ENCODE measurements at regions not wholly inside any gene's neighbourhood (a gene's known extent, or its start where the extent isn't known, plus 50 kb on each side); places are given as distances from the start of the nearest gene placed in this dataset.

DNA sequence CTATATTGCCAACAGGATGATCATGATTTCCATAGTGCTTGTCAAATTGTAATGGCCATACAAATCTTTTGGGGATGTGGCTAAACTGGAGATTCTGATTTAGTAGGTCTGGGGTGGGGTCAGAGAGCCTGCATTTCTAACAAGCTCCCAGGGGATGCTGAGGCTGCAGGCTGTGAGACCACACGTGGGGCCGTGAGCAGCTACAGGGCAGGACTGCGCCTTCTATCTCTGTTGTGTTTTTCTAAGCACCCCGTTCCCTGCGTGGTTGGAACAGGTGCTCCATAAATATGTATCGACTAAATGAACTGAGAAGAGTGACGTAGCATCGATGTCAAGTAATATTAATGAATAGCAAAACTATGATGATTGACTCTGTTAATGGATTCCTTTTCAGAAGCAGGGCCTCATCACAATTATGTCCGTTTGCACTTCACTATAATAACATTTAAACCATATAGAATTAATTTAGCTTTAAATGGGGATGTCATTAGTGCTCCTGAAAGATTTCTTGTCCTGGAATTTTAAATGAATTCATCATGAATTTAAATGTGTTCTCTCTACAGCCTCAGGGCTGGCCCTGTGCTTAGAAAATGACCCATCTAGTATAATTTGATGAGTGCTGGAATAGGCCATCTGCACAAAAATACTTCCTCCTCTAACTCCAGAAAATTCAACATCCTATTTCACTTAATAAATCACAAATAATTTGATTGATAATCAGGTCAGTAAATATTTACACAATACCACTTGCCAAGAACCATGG is 51.7 kb upstream of the SIAH3 start:
- ChIA-PET CTCF (interaction anchor here (1.0 kb wide), 1 partner anchor 12 kb away, joined by 4 read pairs; no protein-coding TSS in a partner anchor), POLR2A (no interaction called here)
- TF ChIP-seq ZNF610 (tag by site-specific recombination; IDR thresholded peaks at IDR 0.05; ENCODE audit: borderline replicate concordance) (no peak), ZNF214 (tag by site-specific recombination; IDR thresholded peaks at IDR 0.05; ENCODE audit: borderline replicate concordance) (no peak), ZNF76 (tag by site-specific recombination; IDR thresholded peaks at IDR 0.05; ENCODE audit: borderline replicate concordance, low read depth) (no peak), ZNF211 (tag by site-specific recombination; IDR thresholded peaks at IDR 0.05; ENCODE audit: low read depth) (no peak), ZNF837 (tag by site-specific recombination; IDR thresholded peaks at IDR 0.05) (no peak), BCL11B (tag by site-specific recombination; IDR thresholded peaks at IDR 0.05; ENCODE audit: low read depth) (no peak), ZNF239 (tag by site-specific recombination; IDR thresholded peaks at IDR 0.05) (no peak), ZNF16 (tag by site-specific recombination; IDR thresholded peaks at IDR 0.05; ENCODE audit: low read depth) (no peak), ZNF629 (tag by site-specific recombination; IDR thresholded peaks at IDR 0.05) (no peak), ZNF404 (tag by site-specific recombination; IDR thresholded peaks at IDR 0.05) (no peak), ZNF654 (tag by site-specific recombination; IDR thresholded peaks at IDR 0.05; ENCODE audit: low read depth) (no peak)
- TF ChIP-seq, protein P1, sequence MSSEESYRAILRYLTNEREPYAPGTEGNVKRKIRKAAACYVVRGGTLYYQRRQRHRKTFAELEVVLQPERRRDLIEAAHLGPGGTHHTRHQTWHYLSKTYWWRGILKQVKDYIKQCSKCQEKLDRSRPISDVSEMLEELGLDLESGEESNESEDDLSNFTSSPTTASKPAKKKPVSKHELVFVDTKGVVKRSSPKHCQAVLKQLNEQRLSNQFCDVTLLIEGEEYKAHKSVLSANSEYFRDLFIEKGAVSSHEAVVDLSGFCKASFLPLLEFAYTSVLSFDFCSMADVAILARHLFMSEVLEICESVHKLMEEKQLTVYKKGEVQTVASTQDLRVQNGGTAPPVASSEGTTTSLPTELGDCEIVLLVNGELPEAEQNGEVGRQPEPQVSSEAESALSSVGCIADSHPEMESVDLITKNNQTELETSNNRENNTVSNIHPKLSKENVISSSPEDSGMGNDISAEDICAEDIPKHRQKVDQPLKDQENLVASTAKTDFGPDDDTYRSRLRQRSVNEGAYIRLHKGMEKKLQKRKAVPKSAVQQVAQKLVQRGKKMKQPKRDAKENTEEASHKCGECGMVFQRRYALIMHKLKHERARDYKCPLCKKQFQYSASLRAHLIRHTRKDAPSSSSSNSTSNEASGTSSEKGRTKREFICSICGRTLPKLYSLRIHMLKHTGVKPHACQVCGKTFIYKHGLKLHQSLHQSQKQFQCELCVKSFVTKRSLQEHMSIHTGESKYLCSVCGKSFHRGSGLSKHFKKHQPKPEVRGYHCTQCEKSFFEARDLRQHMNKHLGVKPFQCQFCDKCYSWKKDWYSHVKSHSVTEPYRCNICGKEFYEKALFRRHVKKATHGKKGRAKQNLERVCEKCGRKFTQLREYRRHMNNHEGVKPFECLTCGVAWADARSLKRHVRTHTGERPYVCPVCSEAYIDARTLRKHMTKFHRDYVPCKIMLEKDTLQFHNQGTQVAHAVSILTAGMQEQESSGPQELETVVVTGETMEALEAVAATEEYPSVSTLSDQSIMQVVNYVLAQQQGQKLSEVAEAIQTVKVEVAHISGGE (tag by site-specific recombination; conservative IDR thresholded peaks at IDR 0.05; ENCODE audit: low read depth), result no peak
- TF ChIP-seq, protein P2, sequence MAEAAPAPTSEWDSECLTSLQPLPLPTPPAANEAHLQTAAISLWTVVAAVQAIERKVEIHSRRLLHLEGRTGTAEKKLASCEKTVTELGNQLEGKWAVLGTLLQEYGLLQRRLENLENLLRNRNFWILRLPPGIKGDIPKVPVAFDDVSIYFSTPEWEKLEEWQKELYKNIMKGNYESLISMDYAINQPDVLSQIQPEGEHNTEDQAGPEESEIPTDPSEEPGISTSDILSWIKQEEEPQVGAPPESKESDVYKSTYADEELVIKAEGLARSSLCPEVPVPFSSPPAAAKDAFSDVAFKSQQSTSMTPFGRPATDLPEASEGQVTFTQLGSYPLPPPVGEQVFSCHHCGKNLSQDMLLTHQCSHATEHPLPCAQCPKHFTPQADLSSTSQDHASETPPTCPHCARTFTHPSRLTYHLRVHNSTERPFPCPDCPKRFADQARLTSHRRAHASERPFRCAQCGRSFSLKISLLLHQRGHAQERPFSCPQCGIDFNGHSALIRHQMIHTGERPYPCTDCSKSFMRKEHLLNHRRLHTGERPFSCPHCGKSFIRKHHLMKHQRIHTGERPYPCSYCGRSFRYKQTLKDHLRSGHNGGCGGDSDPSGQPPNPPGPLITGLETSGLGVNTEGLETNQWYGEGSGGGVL (tag by site-specific recombination; IDR thresholded peaks at IDR 0.05), result no peak
- Histone ChIP-seq H3K27ac (ENCODE audit: extremely low read depth, low read depth, low read length) (no peak overlapping the region), H3K9me3 (ENCODE audit: control insufficient read depth, insufficient read depth, low read depth, low read length) (no peaks in the 10 kb centered on the region), H3K4me3 (ENCODE audit: low read depth, low read length) (no peak overlapping the region), H3K36me3 (ENCODE audit: control insufficient read depth in 2 of 2, insufficient read depth in 1 of 2, low read length in 2 of 2) (no peaks in the 10 kb centered on the region), H3K4me1 (ENCODE audit: control insufficient read depth, insufficient read depth, low read length) (0 out of 2 replicates have a peak, but pooled peaks cover 3% of the 10 kb centered on the region)

All from HEK293 (cell line).